Fibroblast of villous mesenchyme (primary cell): ENCODE measurements at regions not wholly inside any gene's neighbourhood (a gene's known extent, or its start where the extent isn't known, plus 50 kb on each side); places are given as distances from the start of the nearest gene placed in this dataset.
"Not testable (repeated sequence)": the region's sequence is repeated elsewhere in the genome, so short reads cannot be mapped to it uniquely, and the experiment has no call there.

Experiments
- DNase-seq: peaks from one replicate; pipeline ENCODE4 v3.0.0-alpha.2; 2010; ENCODE audit warnings: low read depth
- H3K4me3 ChIP-seq: 2 replicates; pipeline ENCODE4 v1.5.1; 2011; ENCODE audit warnings: low read depth, mild to moderate bottlenecking, low read length
- TF ChIP-seq, protein P1 (sequence below): IDR thresholded peaks from 2 replicates; pipeline ENCODE4 v1.5.1; 2012; ENCODE audit warnings: low read depth, mild to moderate bottlenecking, low read length; ENCODE audit not compliant: insufficient read depth

DNA sequence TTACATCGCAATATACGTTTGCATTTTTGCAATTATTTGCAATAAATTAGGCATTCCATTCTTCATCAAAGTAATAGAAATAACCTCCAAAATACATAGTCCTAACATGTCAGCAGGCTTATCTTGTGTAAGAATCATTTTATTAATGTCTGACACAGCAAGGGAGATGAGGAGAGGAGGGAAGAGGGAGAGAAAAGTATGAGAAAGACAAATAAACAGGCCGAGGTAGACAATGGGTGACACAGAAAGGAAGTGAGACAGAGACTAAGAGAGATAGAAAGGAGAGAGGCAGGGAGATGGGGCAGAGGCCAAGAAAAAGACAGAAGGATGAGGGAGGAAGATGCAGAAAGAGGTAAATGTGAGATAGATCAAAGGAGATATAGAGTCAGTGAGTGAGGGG is 50.3 kb upstream of the CYP2B6 start:
- DNase-seq, result peak; percentile 14
- not testable (repeated sequence) for H3K4me3 ChIP-seq

DNA sequence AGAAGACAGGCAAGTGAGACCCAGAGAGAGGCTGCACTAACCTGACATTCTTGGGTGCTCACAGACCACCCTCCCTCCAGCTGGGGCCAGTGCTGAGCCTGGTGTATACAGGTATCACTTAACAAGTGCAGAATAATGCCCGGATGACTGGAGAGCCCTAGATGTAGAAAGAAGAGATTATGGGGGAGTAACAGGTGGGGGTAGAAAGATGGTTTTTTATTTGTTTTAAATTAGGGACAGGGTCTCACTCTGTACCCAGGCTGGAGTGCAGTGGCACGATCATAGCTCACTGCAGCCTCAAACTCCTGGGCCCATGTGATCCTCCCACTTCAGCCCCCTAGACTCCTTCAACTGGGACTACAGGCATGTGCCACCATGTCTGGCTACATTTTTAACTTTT is 53.1 kb upstream of the CYP2B6 start:
- H3K4me3 ChIP-seq, DNase-seq: not testable (repeated sequence)

DNA sequence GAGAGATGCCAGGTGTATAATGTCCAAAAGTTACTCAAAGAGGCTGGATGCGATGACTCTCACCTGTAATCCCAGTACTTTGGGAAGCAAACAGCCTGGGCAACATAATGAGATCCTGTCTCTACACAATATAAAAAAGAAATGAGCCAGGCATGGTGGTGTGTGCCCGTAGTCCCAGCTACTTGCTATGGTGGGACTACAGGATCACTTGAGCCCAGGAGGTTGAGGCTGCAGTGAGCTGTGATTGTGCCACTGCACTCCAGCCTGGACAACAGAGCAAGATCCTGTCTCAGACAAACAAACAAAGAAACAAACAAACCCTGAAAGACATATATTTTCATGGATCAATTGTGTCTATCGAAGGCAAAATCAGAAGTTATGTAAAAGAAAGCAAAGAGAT is 54.3 kb upstream of the CYP2B6 start:
- no peak for DNase-seq
- TF ChIP-seq, protein P1, sequence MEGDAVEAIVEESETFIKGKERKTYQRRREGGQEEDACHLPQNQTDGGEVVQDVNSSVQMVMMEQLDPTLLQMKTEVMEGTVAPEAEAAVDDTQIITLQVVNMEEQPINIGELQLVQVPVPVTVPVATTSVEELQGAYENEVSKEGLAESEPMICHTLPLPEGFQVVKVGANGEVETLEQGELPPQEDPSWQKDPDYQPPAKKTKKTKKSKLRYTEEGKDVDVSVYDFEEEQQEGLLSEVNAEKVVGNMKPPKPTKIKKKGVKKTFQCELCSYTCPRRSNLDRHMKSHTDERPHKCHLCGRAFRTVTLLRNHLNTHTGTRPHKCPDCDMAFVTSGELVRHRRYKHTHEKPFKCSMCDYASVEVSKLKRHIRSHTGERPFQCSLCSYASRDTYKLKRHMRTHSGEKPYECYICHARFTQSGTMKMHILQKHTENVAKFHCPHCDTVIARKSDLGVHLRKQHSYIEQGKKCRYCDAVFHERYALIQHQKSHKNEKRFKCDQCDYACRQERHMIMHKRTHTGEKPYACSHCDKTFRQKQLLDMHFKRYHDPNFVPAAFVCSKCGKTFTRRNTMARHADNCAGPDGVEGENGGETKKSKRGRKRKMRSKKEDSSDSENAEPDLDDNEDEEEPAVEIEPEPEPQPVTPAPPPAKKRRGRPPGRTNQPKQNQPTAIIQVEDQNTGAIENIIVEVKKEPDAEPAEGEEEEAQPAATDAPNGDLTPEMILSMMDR, result no peak
- H3K4me3 ChIP-seq, result no peak overlapping the region

DNA sequence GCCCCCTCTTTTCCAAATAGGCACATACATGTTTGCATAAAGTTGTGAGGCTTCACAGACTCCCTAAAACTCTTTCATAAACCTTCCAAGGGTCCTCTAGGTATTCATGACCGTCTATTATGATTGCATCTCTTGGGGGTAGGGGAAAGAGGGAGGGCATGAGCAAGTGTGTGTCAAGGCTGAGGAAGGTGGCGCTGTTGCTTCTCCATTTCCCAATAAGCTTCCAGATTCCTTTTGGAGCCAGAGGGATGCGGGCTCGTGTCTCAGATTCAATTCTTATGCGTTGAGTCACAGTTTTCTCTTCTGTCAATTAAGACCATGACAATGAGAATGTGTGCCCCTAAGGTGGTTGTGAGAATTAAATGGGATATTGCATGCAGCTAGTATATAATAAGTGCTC is 51.0 kb upstream of the CYP2A7 start:
- no peak overlapping the region for H3K4me3 ChIP-seq

DNA sequence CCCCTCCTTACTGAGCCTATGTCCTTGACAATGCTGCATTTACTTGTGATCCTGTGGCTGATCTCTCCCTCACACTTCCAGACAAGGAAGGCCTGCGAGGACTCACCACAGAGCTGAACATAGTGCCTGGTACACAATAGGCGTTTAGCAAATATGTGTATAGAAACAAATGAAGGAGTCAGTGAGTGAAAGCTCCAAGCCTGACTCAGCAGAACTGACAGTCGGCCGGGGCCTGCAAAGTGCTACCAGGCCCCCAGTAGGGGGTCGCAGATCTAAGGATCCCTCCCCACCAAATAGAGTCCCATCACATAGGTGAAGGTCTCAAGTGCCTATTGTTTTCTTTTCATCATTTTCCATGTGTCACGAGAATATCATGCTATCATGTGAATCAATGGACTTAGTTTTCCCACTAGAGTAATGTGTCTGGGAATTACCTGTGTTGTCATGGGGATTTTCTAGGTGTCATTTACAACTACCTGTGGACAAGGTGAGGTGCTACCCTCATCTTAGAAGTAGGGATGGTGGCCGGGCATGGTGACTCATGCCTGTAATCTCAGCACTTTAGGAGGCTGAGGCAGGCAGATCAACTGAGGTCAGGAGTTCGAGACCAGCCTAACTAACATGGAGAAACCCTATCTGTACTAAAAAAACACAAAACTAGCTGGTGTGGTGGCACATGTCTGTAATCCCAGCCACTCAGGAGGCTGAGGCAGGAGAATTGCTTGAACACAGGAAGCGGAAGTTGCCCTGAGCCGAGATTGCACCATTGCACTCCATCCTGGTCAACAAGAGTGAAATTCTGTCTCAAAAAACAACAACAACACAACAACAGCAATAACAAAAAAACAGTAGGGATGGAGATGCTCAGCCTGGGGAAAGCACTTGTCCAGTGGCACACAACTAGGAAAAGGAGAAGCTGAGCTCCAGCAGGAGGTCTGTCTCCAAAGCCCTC is 50.3 kb upstream of the CYP2A7 start:
- TF ChIP-seq, protein P1, result no peak
- H3K4me3 ChIP-seq, result no peak overlapping the region
- no peak for DNase-seq

More for the DNA sequence above, 51.0 kb upstream of the CYP2A7 start:
- DNase-seq, result peak; percentile 40
- TF ChIP-seq, protein P1, result peak; percentile 27
